Fibroblast of peridontal ligament (primary cell): ENCODE measurements at regions not wholly inside any gene's neighbourhood (a gene's known extent, or its start where the extent isn't known, plus 50 kb on each side); places are given as distances from the start of the nearest gene placed in this dataset.
A peak's percentile ranks its signal among the peaks of the same experiment; 100 is the strongest.
"Not testable (repeated sequence)": the region's sequence is repeated elsewhere in the genome, so short reads cannot be mapped to it uniquely, and the experiment has no call there.

Source experiments
- DNase-seq: peaks from one replicate; pipeline ENCODE4 v3.0.0-alpha.2; 2010; ENCODE audit errors: extremely low read depth

- DNase-seq, result peak; percentile 22
Measured at GRCh38 chr3:31096661-31097395, 202.4 kb upstream of the GADL1 start.

GRCh38 chr3:31100519-31100918, 206.1 kb upstream of the GADL1 start:
- DNase-seq, result no peak

- DNase-seq, result not testable (repeated sequence)
Measured at GRCh38 chr3:31101285-31101684, 206.8 kb upstream of the GADL1 start.

- no peak for DNase-seq
Measured at GRCh38 chr3:31102196-31102879, 207.9 kb upstream of the GADL1 start.

- DNase-seq, result no peak
Measured at GRCh38 chr3:31103181-31103580, 208.7 kb upstream of the GADL1 start.

GRCh38 chr3:31103623-31104180, 209.2 kb upstream of the GADL1 start:
- no peak for DNase-seq

GRCh38 chr3:31105011-31105410, 210.6 kb upstream of the GADL1 start:
- DNase-seq, result no peak

- peak; percentile 95 for DNase-seq
Measured at GRCh38 chr3:31105438-31106077, 211.1 kb upstream of the GADL1 start.

- peak; percentile 89 for DNase-seq
Measured at GRCh38 chr3:31106204-31106603, 211.7 kb upstream of the GADL1 start.

GRCh38 chr3:31106912-31107311, 212.5 kb upstream of the GADL1 start:
- peak; percentile 31 for DNase-seq

GRCh38 chr3:31114929-31115283, 220.4 kb upstream of the GADL1 start:
- DNase-seq, result no peak

- not testable (repeated sequence) for DNase-seq
Measured at GRCh38 chr3:31115531-31115930, 221.1 kb upstream of the GADL1 start.

GRCh38 chr3:31116651-31117050, 222.2 kb upstream of the GADL1 start:
- no peak for DNase-seq

- no peak for DNase-seq
Measured at GRCh38 chr3:31117854-31118253, 223.4 kb upstream of the GADL1 start.

- DNase-seq, result no peak
Measured at GRCh38 chr3:31124373-31124772, 229.9 kb upstream of the GADL1 start.

GRCh38 chr3:31125413-31126020, 231.1 kb upstream of the GADL1 start:
- DNase-seq, result no peak

GRCh38 chr3:31129241-31129640, 234.8 kb upstream of the GADL1 start:
- peak; percentile 35 for DNase-seq

GRCh38 chr3:31132132-31132769, 237.8 kb upstream of the GADL1 start:
- DNase-seq, result peak; percentile 69

GRCh38 chr3:31133541-31133940, 239.1 kb upstream of the GADL1 start:
- DNase-seq, result no peak

GRCh38 chr3:31135546-31135945, 241.1 kb upstream of the GADL1 start:
- no peak for DNase-seq

- DNase-seq, result no peak
Measured at GRCh38 chr3:31137718-31138465, 243.4 kb upstream of the GADL1 start.
